GM18517 (cell line): ENCODE measurements at regions not wholly inside any gene's neighbourhood (a gene's known extent, or its start where the extent isn't known, plus 50 kb on each side); places are given as distances from the start of the nearest gene placed in this dataset.

Experiments used
- ATAC-seq: cut with Tn5 transposase; IDR thresholded peaks from one replicate; pipeline ENCODE4 v1.9.1; 2021; ENCODE audit warnings: mild to moderate bottlenecking, moderate library complexity; ENCODE audit not compliant: unreplicated experiment

GRCh38 chr4:16952896-16953630 lies 54.6 kb upstream of the LDB2 start:
- no peak for ATAC-seq

GRCh38 chr4:16952462-16952871 lies 54.0 kb upstream of the LDB2 start:
- no peak for ATAC-seq
